ENCODE measurements at regions not wholly inside any gene's neighbourhood (a gene's known extent, or its start where the extent isn't known, plus 50 kb on each side); places are given as distances from the start of the nearest gene placed in this dataset.

GRCh38 chr21:27633631-27634030 is 666.7 kb upstream of the ADAMTS5 start (continued):
- TF ChIP-seq SOX15 (CRISPR knock-in tag; IDR thresholded peaks at IDR 0.05) (no peak), MLX (CRISPR knock-in tag; IDR thresholded peaks at IDR 0.05) (no peak), ZNF317 (CRISPR knock-in tag; IDR thresholded peaks at IDR 0.05; ENCODE audit: borderline replicate concordance, low read depth) (no peak), OVOL2 (CRISPR knock-in tag; IDR thresholded peaks at IDR 0.05; ENCODE audit: borderline replicate concordance) (no peak), PREB (CRISPR knock-in tag; IDR thresholded peaks at IDR 0.05; ENCODE audit: borderline replicate concordance) (no peak)

GRCh38 chr21:27631471-27631870 is 664.6 kb upstream of the ADAMTS5 start:
- Mint-ChIP-seq H3K9me3 (peaks cover 18% of the 10 kb centered on the region), H3K4me3 (no peak overlapping the region), H3K27ac (no peak overlapping the region), H3K4me1 (no peaks in the 10 kb centered on the region), H3K27me3 (ENCODE audit: low read depth) (no peaks in the 10 kb centered on the region; the same call in 1 of the 2 replicates), H3K36me3 (0 out of 2 replicates have a peak, but pooled peaks cover 6% of the 10 kb centered on the region)
- ChIA-PET CTCF (no interaction called here), POLR2A (no interaction called here)
- ATAC-seq (no peak), DNase-seq (ENCODE audit: low spot score) (no peak)
- TF ChIP-seq TCF7 (CRISPR knock-in tag; IDR thresholded peaks at IDR 0.05; ENCODE audit: low read depth) (no peak), AFF4 (CRISPR knock-in tag; IDR thresholded peaks at IDR 0.05; ENCODE audit: borderline replicate concordance) (no peak), ZNF232 (CRISPR knock-in tag; IDR thresholded peaks at IDR 0.05) (no peak), ZNF317 (CRISPR knock-in tag; IDR thresholded peaks at IDR 0.05; ENCODE audit: borderline replicate concordance, low read depth) (no peak), RELA (CRISPR knock-in tag; IDR thresholded peaks at IDR 0.05; ENCODE audit: borderline replicate concordance) (no peak)

GRCh38 chr21:27622631-27623030 is 655.7 kb upstream of the ADAMTS5 start:
- CTCF ChIA-PET = no interaction called here
- no peak for DNase-seq (ENCODE audit: low spot score)
- Mint-ChIP-seq H3K27me3 (ENCODE audit: low read depth) (no peaks in the 10 kb centered on the region), H3K36me3 (no peaks in the 10 kb centered on the region), H3K4me1 (no peaks in the 10 kb centered on the region), H3K4me3 (no peak overlapping the region), H3K27ac (no peak overlapping the region), H3K9me3 (peaks cover 23% of the 10 kb centered on the region)
- POLR2A ChIA-PET = no interaction called here
- no peak for TF ChIP-seq ATF1 (CRISPR knock-in tag; IDR thresholded peaks at IDR 0.05)
- TF ChIP-seq ZNF416 (CRISPR knock-in tag; IDR thresholded peaks at IDR 0.05) = no peak
- no peak for TF ChIP-seq E2F5 (CRISPR knock-in tag; IDR thresholded peaks at IDR 0.05)
- TF ChIP-seq ARID4B (CRISPR knock-in tag; IDR thresholded peaks at IDR 0.05; ENCODE audit: borderline replicate concordance) = no peak
- TF ChIP-seq PRDM15 (CRISPR knock-in tag; IDR thresholded peaks at IDR 0.05) = no peak
- no peak for TF ChIP-seq CREB1 (CRISPR knock-in tag; IDR thresholded peaks at IDR 0.05)
- no peak for TF ChIP-seq FOXP1 (CRISPR knock-in tag; IDR thresholded peaks at IDR 0.05; ENCODE audit: borderline replicate concordance)
- no peak for TF ChIP-seq ZNF396 (CRISPR knock-in tag; IDR thresholded peaks at IDR 0.05; ENCODE audit: borderline replicate concordance)
- no peak for TF ChIP-seq MAX (CRISPR knock-in tag; IDR thresholded peaks at IDR 0.05)
- ATAC-seq = no peak
